Trophoblast cell (in vitro differentiated cells and primary cell): ENCODE measurements at regions not wholly inside any gene's neighbourhood (a gene's known extent, or its start where the extent isn't known, plus 50 kb on each side); places are given as distances from the start of the nearest gene placed in this dataset.
"Not testable (repeated sequence)": the region's sequence is repeated elsewhere in the genome, so short reads cannot be mapped to it uniquely, and the experiment has no call there.

Experiments used
- DNase-seq, 2 donors: peaks; one replicate each; pipeline ENCODE4 v3.0.0-alpha.2; 2016
- H2AFZ ChIP-seq: 2 replicates; pipeline ENCODE4 v1.6.1; 2013; ENCODE audit warnings: low read length, moderate library complexity, mild to moderate bottlenecking; ENCODE audit not compliant: insufficient read depth, poor library complexity
- H2AK5ac ChIP-seq: 2 replicates; pipeline ENCODE4 v1.6.1; 2013; ENCODE audit warnings: mild to moderate bottlenecking, low read length
- H2BK120ac ChIP-seq: 2 replicates; pipeline ENCODE4 v1.6.1; 2013; ENCODE audit warnings: low read length, mild to moderate bottlenecking, moderate library complexity; ENCODE audit not compliant: insufficient read depth, poor library complexity
- H2BK12ac ChIP-seq: 2 replicates; pipeline ENCODE4 v1.6.1; 2013; ENCODE audit warnings: mild to moderate bottlenecking, low read length, moderate library complexity
- H2BK5ac ChIP-seq: 2 replicates; pipeline ENCODE4 v1.6.1; 2013; ENCODE audit warnings: low read length, low read depth, moderate library complexity, mild to moderate bottlenecking; ENCODE audit not compliant: poor library complexity
- H3K14ac ChIP-seq: 2 replicates; pipeline ENCODE4 v1.6.1; 2013; ENCODE audit warnings: mild to moderate bottlenecking, low read length
- H3K18ac ChIP-seq: 2 replicates; pipeline ENCODE4 v1.6.1; 2013; ENCODE audit warnings: mild to moderate bottlenecking, low read length
- H3K23ac ChIP-seq: 2 replicates; pipeline ENCODE4 v1.6.1; 2013; ENCODE audit warnings: low read length
- H3K27ac ChIP-seq: 2 replicates; pipeline ENCODE4 v1.5.1; 2013; ENCODE audit warnings: low read depth, mild to moderate bottlenecking, inconsistent platforms, low read length, moderate library complexity
- H3K27me3 ChIP-seq: 2 replicates; pipeline ENCODE4 v1.6.1; 2013; ENCODE audit warnings: inconsistent platforms, mild to moderate bottlenecking, low read length, moderate library complexity; ENCODE audit not compliant: insufficient read depth
- H3K36me3 ChIP-seq, 2 experiments: 1 replicate in 1 of 2; 2 replicates in 1 of 2; pipeline ENCODE4 v1.6.1; 2013; ENCODE audit warnings: low read length in 2 of 2, mild to moderate bottlenecking in 2 of 2, moderate library complexity in 1 of 2; ENCODE audit not compliant: insufficient read depth in 2 of 2, control insufficient read depth in 1 of 2
- H3K4ac ChIP-seq: 2 replicates; pipeline ENCODE4 v1.6.1; 2013; ENCODE audit warnings: low read depth, mild to moderate bottlenecking, low read length, moderate library complexity
- H3K4me1 ChIP-seq, 2 experiments: 1 replicate in 1 of 2; 2 replicates in 1 of 2; pipeline ENCODE4 v1.6.1; 2013; ENCODE audit warnings: low read length in 2 of 2, mild to moderate bottlenecking in 2 of 2, moderate library complexity in 1 of 2; ENCODE audit not compliant: insufficient read depth in 2 of 2, control insufficient read depth in 1 of 2
- H3K4me2 ChIP-seq: 2 replicates; pipeline ENCODE4 v1.6.1; 2013; ENCODE audit warnings: inconsistent platforms, mild to moderate bottlenecking, low read length, moderate library complexity
- H3K4me3 ChIP-seq: 2 replicates; pipeline ENCODE4 v1.5.1; 2013; ENCODE audit warnings: mild to moderate bottlenecking, low read depth, low read length, inconsistent platforms
- H3K79me1 ChIP-seq: one replicate; pipeline ENCODE4 v1.6.1; 2013; ENCODE audit warnings: low read length
- H3K79me2 ChIP-seq: 2 replicates; pipeline ENCODE4 v1.6.1; 2013; ENCODE audit warnings: low read length, mild to moderate bottlenecking; ENCODE audit not compliant: control insufficient read depth, insufficient read depth, poor library complexity
- H3K9ac ChIP-seq: 2 replicates; pipeline ENCODE4 v1.6.1; 2013; ENCODE audit warnings: mild to moderate bottlenecking, low read length
- H3K9me3 ChIP-seq: 2 replicates; pipeline ENCODE4 v1.6.1; 2013; ENCODE audit warnings: low read depth, mild to moderate bottlenecking, control low read depth, inconsistent platforms, low read length; ENCODE audit not compliant: insufficient read depth
- H4K12ac ChIP-seq: 2 replicates; pipeline ENCODE4 v1.6.1; 2013; ENCODE audit warnings: low read depth, mild to moderate bottlenecking, low read length, moderate library complexity
- H4K8ac ChIP-seq: 2 replicates; pipeline ENCODE4 v1.6.1; 2013; ENCODE audit warnings: low read depth, mild to moderate bottlenecking, low read length, moderate library complexity
- H4K91ac ChIP-seq: one replicate; pipeline ENCODE4 v1.6.1; 2013; ENCODE audit warnings: low read depth, mild to moderate bottlenecking, low read length, moderate library complexity
- WGBS: extraction: QIAGEN DNeasy Blood & Tissue Kit; methylation state at CpG from one replicate; pipeline ENCODE4 v1.1.7; 2013; ENCODE audit warnings: missing lambda C conversion rate; ENCODE audit not compliant: insufficient read length, insufficient coverage; ENCODE audit errors: extremely low coverage; 5-methylcytosine and 5-hydroxymethylcytosine counted together

GRCh38 chrX:119331873-119332272 lies 67.3 kb upstream of the SLC25A43 start:
- H2BK12ac ChIP-seq, H3K4me1 ChIP-seq, H3K27ac ChIP-seq, H3K4me2 ChIP-seq, H3K79me1 ChIP-seq, H3K9me3 ChIP-seq, H2AFZ ChIP-seq, H4K12ac ChIP-seq, H4K8ac ChIP-seq, H2BK120ac ChIP-seq, H3K36me3 ChIP-seq, DNase-seq, H3K79me2 ChIP-seq, H3K23ac ChIP-seq, H2AK5ac ChIP-seq, H3K4me3 ChIP-seq, H2BK5ac ChIP-seq, H3K18ac ChIP-seq, H3K9ac ChIP-seq, H3K27me3 ChIP-seq, H4K91ac ChIP-seq, H3K4ac ChIP-seq, H3K14ac ChIP-seq: not testable (repeated sequence)
- WGBS, result no CpG with 5 or more reads among the region's 28 CpGs

- not testable (repeated sequence) for H3K4me2 ChIP-seq, H3K9ac ChIP-seq, H3K18ac ChIP-seq, H2AFZ ChIP-seq, H3K4me3 ChIP-seq, H3K9me3 ChIP-seq, H3K27me3 ChIP-seq, H3K4ac ChIP-seq, H3K23ac ChIP-seq, H3K4me1 ChIP-seq, H3K36me3 ChIP-seq, H3K79me2 ChIP-seq, H3K14ac ChIP-seq, H2BK12ac ChIP-seq, DNase-seq, H3K27ac ChIP-seq, H2BK120ac ChIP-seq, H2BK5ac ChIP-seq, H4K8ac ChIP-seq, H3K79me1 ChIP-seq, H4K91ac ChIP-seq, H4K12ac ChIP-seq, H2AK5ac ChIP-seq
- no CpG with 5 or more reads among the region's 24 CpGs for WGBS
These were observed 66.0 kb upstream of the SLC25A43 start for GRCh38 chrX:119332855-119333720.

- H3K4me1 ChIP-seq, H4K91ac ChIP-seq, H3K4me2 ChIP-seq, H3K9ac ChIP-seq, H3K9me3 ChIP-seq, H2AK5ac ChIP-seq, H3K4me3 ChIP-seq, H2BK120ac ChIP-seq, H2AFZ ChIP-seq, H3K27me3 ChIP-seq, H4K8ac ChIP-seq, H3K23ac ChIP-seq, H3K79me2 ChIP-seq, H2BK5ac ChIP-seq, H3K18ac ChIP-seq, H4K12ac ChIP-seq, H2BK12ac ChIP-seq, H3K14ac ChIP-seq, H3K4ac ChIP-seq, H3K79me1 ChIP-seq, H3K27ac ChIP-seq, H3K36me3 ChIP-seq, DNase-seq: not testable (repeated sequence)
- no CpG with 5 or more reads among the region's 14 CpGs for WGBS
These were observed 65.5 kb upstream of the SLC25A43 start for GRCh38 chrX:119333721-119334032.

GRCh38 chrX:119334468-119335050 lies 64.6 kb upstream of the SLC25A43 start:
- WGBS, result no CpG with 5 or more reads among the region's 20 CpGs
- not testable (repeated sequence) for H3K14ac ChIP-seq, DNase-seq, H3K36me3 ChIP-seq, H3K18ac ChIP-seq, H3K4me1 ChIP-seq, H3K27ac ChIP-seq, H4K12ac ChIP-seq, H3K4ac ChIP-seq, H3K4me3 ChIP-seq, H2AFZ ChIP-seq, H3K27me3 ChIP-seq, H3K79me1 ChIP-seq, H3K9ac ChIP-seq, H2BK120ac ChIP-seq, H2BK5ac ChIP-seq, H3K9me3 ChIP-seq, H4K8ac ChIP-seq, H2BK12ac ChIP-seq, H2AK5ac ChIP-seq, H3K23ac ChIP-seq, H3K79me2 ChIP-seq, H4K91ac ChIP-seq, H3K4me2 ChIP-seq
